ENCODE measurements at regions not wholly inside any gene's neighbourhood (a gene's known extent, or its start where the extent isn't known, plus 50 kb on each side); places are given as distances from the start of the nearest gene placed in this dataset.

- TF ChIP-seq, protein P1, sequence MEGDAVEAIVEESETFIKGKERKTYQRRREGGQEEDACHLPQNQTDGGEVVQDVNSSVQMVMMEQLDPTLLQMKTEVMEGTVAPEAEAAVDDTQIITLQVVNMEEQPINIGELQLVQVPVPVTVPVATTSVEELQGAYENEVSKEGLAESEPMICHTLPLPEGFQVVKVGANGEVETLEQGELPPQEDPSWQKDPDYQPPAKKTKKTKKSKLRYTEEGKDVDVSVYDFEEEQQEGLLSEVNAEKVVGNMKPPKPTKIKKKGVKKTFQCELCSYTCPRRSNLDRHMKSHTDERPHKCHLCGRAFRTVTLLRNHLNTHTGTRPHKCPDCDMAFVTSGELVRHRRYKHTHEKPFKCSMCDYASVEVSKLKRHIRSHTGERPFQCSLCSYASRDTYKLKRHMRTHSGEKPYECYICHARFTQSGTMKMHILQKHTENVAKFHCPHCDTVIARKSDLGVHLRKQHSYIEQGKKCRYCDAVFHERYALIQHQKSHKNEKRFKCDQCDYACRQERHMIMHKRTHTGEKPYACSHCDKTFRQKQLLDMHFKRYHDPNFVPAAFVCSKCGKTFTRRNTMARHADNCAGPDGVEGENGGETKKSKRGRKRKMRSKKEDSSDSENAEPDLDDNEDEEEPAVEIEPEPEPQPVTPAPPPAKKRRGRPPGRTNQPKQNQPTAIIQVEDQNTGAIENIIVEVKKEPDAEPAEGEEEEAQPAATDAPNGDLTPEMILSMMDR (IDR thresholded peaks at IDR 0.05; ENCODE audit: low read length): no peak
- no peak for TF ChIP-seq EZH2 (IDR thresholded peaks at IDR 0.05; ENCODE audit: borderline replicate concordance, low read length)
These were observed 450.7 kb upstream of the SEMA6D start for GRCh38 chr15:47266566-47266965.
